ENCODE measurements at regions not wholly inside any gene's neighbourhood (a gene's known extent, or its start where the extent isn't known, plus 50 kb on each side); places are given as distances from the start of the nearest gene placed in this dataset.

GRCh38 chr6:105573138-105573537 is 170.3 kb upstream of the PREP start:
- no peak for TF ChIP-seq CTCF (IDR thresholded peaks at IDR 0.05)
- peaks cover 0 to 3% (median 0%) of the 10 kb centered on the region in 7 donors for H3K9me3 Mint-ChIP-seq
- no peaks in the 10 kb centered on the region for H3K9me3 ChIP-seq (replicated peaks in 1 of 2; ENCODE audit: control insufficient read depth in 1 of 2, insufficient read depth in 1 of 2, low read length in 2 of 2)
- H3K27ac ChIP-seq (ENCODE audit: low read depth in 1 of 2, low read length in 2 of 2), result no peak overlapping the region
- intact Hi-C loops (cut with micrococcal nuclease), result no loop called here
- H3K4me2 ChIP-seq (replicated peaks; ENCODE audit: extremely low read depth, low read length, poor library complexity, severe bottlenecking), result no peak overlapping the region
- H3K36me3 Mint-ChIP-seq, result no peaks in the 10 kb centered on the region
- no peaks in the 10 kb centered on the region for H3K79me2 ChIP-seq (ENCODE audit: insufficient read depth, low read length)
- no peaks in the 10 kb centered on the region for H3K27me3 ChIP-seq (ENCODE audit: control insufficient read depth in 2 of 2, insufficient read depth in 2 of 2, low read length in 2 of 2)
- no peak overlapping the region for H3K9ac ChIP-seq (ENCODE audit: insufficient read depth, low read length, poor library complexity, severe bottlenecking)
- H3K27me3 Mint-ChIP-seq (ENCODE audit: low read depth in 3 of 3), result peaks cover 7 to 14% (median 8%) of the 10 kb centered on the region in 3 donors
- no peak overlapping the region for H3K4me3 ChIP-seq (replicated peaks in 1 of 3; ENCODE audit: low read depth in 2 of 3, low read length in 3 of 3)
- WGBS (ENCODE audit: insufficient coverage), result no CpG with 5 or more reads among the region's 2 CpGs
- no peaks in the 10 kb centered on the region for H3K4me1 ChIP-seq (ENCODE audit: control insufficient read depth in 1 of 2, insufficient read depth in 2 of 2, low read length in 2 of 2)
- no peak overlapping the region for H2AFZ ChIP-seq (ENCODE audit: insufficient read depth, low read depth, low read length, poor library complexity, severe bottlenecking)
- H3K27ac Mint-ChIP-seq, result no peak overlapping the region
- H3K36me3 ChIP-seq (replicated peaks in 1 of 2; ENCODE audit: control insufficient read depth in 1 of 2, insufficient read depth in 2 of 2, low read length in 2 of 2), result no peaks in the 10 kb centered on the region
- no peak overlapping the region for H3K4me3 Mint-ChIP-seq
- no peak for DNase-seq
- H3K4me1 Mint-ChIP-seq, result no peaks in the 10 kb centered on the region
- no peaks in the 10 kb centered on the region for H4K20me1 ChIP-seq (ENCODE audit: insufficient read depth, low read length)

GRCh38 chr6:105570416-105570815 is 167.5 kb upstream of the PREP start:
- Histone ChIP-seq H3K4me2 (replicated peaks; ENCODE audit: extremely low read depth, low read length, poor library complexity, severe bottlenecking) (no peak overlapping the region), H3K4me1 (ENCODE audit: control insufficient read depth in 1 of 2, insufficient read depth in 2 of 2, low read length in 2 of 2) (no peaks in the 10 kb centered on the region), H4K20me1 (ENCODE audit: insufficient read depth, low read length) (no peaks in the 10 kb centered on the region), H3K27ac (ENCODE audit: low read depth in 1 of 2, low read length in 2 of 2) (no peak overlapping the region), H3K9ac (ENCODE audit: insufficient read depth, low read length, poor library complexity, severe bottlenecking) (no peak overlapping the region), H2AFZ (ENCODE audit: insufficient read depth, low read depth, low read length, poor library complexity, severe bottlenecking) (no peak overlapping the region), H3K79me2 (ENCODE audit: insufficient read depth, low read length) (no peaks in the 10 kb centered on the region), H3K4me3 (replicated peaks in 1 of 3; ENCODE audit: low read depth in 2 of 3, low read length in 3 of 3) (no peak overlapping the region), H3K36me3 (replicated peaks in 1 of 2; ENCODE audit: control insufficient read depth in 1 of 2, insufficient read depth in 2 of 2, low read length in 2 of 2) (no peaks in the 10 kb centered on the region), H3K27me3 (ENCODE audit: control insufficient read depth in 2 of 2, insufficient read depth in 2 of 2, low read length in 2 of 2) (no peaks in the 10 kb centered on the region), H3K9me3 (replicated peaks in 1 of 2; ENCODE audit: control insufficient read depth in 1 of 2, insufficient read depth in 1 of 2, low read length in 2 of 2) (no peaks in the 10 kb centered on the region)
- TF ChIP-seq CTCF (IDR thresholded peaks at IDR 0.05), result no peak
- intact Hi-C loops (cut with micrococcal nuclease), result no loop called here
- Mint-ChIP-seq H3K27me3 (ENCODE audit: low read depth in 3 of 3) (peaks cover 3 to 6% (median 4%) of the 10 kb centered on the region in 3 donors), H3K27ac (no peak overlapping the region), H3K36me3 (no peaks in the 10 kb centered on the region), H3K4me1 (no peaks in the 10 kb centered on the region), H3K9me3 (peaks cover 0 to 2% (median 0%) of the 10 kb centered on the region in 7 donors), H3K4me3 (no peak overlapping the region)
- no CpG with 5 or more reads among the region's 3 CpGs for whole genome bisulfite sequencing (ENCODE audit: insufficient coverage)
- DNase-seq, result no peak
